IMR-90 (cell line): ENCODE measurements at regions not wholly inside any gene's neighbourhood (a gene's known extent, or its start where the extent isn't known, plus 50 kb on each side); places are given as distances from the start of the nearest gene placed in this dataset.
"Not testable (repeated sequence)": the region's sequence is repeated elsewhere in the genome, so short reads cannot be mapped to it uniquely, and the experiment has no call there.

Source experiments
- BHLHE40 ChIP-seq: fragments of 150-350 bp; IDR thresholded peaks from 2 replicates; pipeline ENCODE4 v1.6.1; 2016; ENCODE audit warnings: mild to moderate bottlenecking, low read depth, low read length
- CEBPB ChIP-seq: IDR thresholded peaks from 2 replicates; pipeline ENCODE4 v1.6.1; 2012; ENCODE audit warnings: low read depth, low read length, improper control_type of control experiment
- CHD1 ChIP-seq: IDR thresholded peaks from 2 replicates; pipeline ENCODE4 v1.6.1; 2012; ENCODE audit warnings: low read depth, low read length, improper control_type of control experiment
- MXI1 ChIP-seq: IDR thresholded peaks from 2 replicates; pipeline ENCODE4 v1.6.1; 2012; ENCODE audit warnings: low read depth, mild to moderate bottlenecking, low read length, moderate library complexity, borderline replicate concordance
- POLR2A ChIP-seq: IDR thresholded peaks from 2 replicates; pipeline ENCODE4 v1.6.1; 2012; ENCODE audit warnings: mild to moderate bottlenecking, low read depth, low read length
- RFX5 ChIP-seq: IDR thresholded peaks from 2 replicates; pipeline ENCODE4 v1.8.0; 2012; ENCODE audit warnings: low read depth, mild to moderate bottlenecking, low read length, moderate library complexity
- SMC3 ChIP-seq: fragments of 150-350 bp; IDR thresholded peaks from 2 replicates; pipeline ENCODE4 v1.6.1; 2016; ENCODE audit warnings: low read depth, mild to moderate bottlenecking, antibody characterized with exemption, low read length, moderate library complexity
- TF ChIP-seq, protein P1 (sequence below): conservative IDR thresholded peaks from 2 replicates; pipeline ENCODE4 v1.5.1; 2012; ENCODE audit warnings: mild to moderate bottlenecking, low read depth, low read length, improper control_type of control experiment
- TF ChIP-seq, protein P2 (sequence below): fragments of 150-350 bp; IDR thresholded peaks from 2 replicates; pipeline ENCODE4 v1.6.1; 2016; ENCODE audit warnings: low read depth, mild to moderate bottlenecking, low read length, moderate library complexity, borderline replicate concordance

DNA sequence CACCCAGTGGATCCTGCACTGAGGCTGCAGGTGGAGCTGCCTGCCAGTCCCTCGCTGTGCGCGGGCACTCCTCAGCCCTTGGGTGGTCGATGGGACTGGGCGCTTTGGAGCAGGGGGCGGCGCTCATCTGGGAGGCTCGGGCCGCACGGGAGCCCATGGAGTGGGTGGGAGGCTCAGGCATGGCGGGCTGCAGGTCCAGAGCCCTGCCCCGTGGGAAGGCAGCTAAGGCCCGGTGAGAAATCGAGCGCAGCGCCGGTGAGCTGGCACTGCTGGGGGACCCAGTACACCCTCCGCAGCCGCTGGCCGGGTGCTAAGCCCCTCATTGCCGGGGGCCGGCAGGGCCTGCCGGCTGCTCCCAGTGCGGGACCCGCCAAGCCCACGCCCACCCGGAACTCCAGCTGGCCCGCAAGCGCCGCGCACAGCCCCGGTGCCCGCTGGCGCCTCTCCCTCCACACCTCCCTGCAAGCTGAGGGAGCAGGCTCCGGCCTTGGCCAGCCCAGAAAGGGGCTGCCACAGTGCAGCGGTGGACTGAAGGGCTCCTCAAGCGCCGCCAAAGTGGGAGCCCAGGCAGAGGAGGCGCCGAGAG, 1636.5 kb downstream of the BRINP3 start:
- TF ChIP-seq MXI1, CEBPB, SMC3, POLR2A, CHD1, BHLHE40, RFX5: not testable (repeated sequence)
- TF ChIP-seq, protein P1, sequence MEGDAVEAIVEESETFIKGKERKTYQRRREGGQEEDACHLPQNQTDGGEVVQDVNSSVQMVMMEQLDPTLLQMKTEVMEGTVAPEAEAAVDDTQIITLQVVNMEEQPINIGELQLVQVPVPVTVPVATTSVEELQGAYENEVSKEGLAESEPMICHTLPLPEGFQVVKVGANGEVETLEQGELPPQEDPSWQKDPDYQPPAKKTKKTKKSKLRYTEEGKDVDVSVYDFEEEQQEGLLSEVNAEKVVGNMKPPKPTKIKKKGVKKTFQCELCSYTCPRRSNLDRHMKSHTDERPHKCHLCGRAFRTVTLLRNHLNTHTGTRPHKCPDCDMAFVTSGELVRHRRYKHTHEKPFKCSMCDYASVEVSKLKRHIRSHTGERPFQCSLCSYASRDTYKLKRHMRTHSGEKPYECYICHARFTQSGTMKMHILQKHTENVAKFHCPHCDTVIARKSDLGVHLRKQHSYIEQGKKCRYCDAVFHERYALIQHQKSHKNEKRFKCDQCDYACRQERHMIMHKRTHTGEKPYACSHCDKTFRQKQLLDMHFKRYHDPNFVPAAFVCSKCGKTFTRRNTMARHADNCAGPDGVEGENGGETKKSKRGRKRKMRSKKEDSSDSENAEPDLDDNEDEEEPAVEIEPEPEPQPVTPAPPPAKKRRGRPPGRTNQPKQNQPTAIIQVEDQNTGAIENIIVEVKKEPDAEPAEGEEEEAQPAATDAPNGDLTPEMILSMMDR = not testable (repeated sequence)
- TF ChIP-seq, protein P2, sequence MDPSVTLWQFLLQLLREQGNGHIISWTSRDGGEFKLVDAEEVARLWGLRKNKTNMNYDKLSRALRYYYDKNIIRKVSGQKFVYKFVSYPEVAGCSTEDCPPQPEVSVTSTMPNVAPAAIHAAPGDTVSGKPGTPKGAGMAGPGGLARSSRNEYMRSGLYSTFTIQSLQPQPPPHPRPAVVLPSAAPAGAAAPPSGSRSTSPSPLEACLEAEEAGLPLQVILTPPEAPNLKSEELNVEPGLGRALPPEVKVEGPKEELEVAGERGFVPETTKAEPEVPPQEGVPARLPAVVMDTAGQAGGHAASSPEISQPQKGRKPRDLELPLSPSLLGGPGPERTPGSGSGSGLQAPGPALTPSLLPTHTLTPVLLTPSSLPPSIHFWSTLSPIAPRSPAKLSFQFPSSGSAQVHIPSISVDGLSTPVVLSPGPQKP = not testable (repeated sequence)
